H9 (cell line): ENCODE measurements at regions not wholly inside any gene's neighbourhood (a gene's known extent, or its start where the extent isn't known, plus 50 kb on each side); places are given as distances from the start of the nearest gene placed in this dataset.

Experiments
- DNase-seq: peaks from one replicate; pipeline ENCODE4 v3.0.0-alpha.2; 2017
- H2AFZ ChIP-seq: one replicate; pipeline ENCODE4 v1.6.1; 2013; ENCODE audit warnings: mild to moderate bottlenecking, low read length, control low read depth, moderate library complexity
- H2AK5ac ChIP-seq: 2 replicates; pipeline ENCODE4 v1.6.1; 2013; ENCODE audit warnings: low read length, control low read depth, mixed read lengths; ENCODE audit not compliant: insufficient read length
- H2BK120ac ChIP-seq: one replicate; pipeline ENCODE4 v1.6.1; 2013; ENCODE audit warnings: low read depth, mild to moderate bottlenecking, low read length, control low read depth, inconsistent platforms; ENCODE audit not compliant: poor library complexity, severe bottlenecking
- H2BK12ac ChIP-seq: 2 replicates; pipeline ENCODE4 v1.6.1; 2013; ENCODE audit warnings: low read length, control low read depth, mixed read lengths, low read depth; ENCODE audit not compliant: insufficient read length
- H2BK15ac ChIP-seq: 2 replicates; pipeline ENCODE4 v1.6.1; 2013; ENCODE audit warnings: low read depth, low read length, control low read depth
- H2BK20ac ChIP-seq: one replicate; pipeline ENCODE4 v1.6.1; 2013; ENCODE audit warnings: low read depth, mild to moderate bottlenecking, low read length, control low read depth, inconsistent platforms; ENCODE audit not compliant: poor library complexity, severe bottlenecking
- H2BK5ac ChIP-seq: 2 replicates; pipeline ENCODE4 v1.6.1; 2013; ENCODE audit warnings: low read length, control low read depth, mixed read lengths; ENCODE audit not compliant: insufficient read length
- H3K14ac ChIP-seq: 2 replicates; pipeline ENCODE4 v1.6.1; 2013; ENCODE audit warnings: low read length, control low read depth; ENCODE audit not compliant: insufficient read depth
- H3K18ac ChIP-seq: 2 replicates; pipeline ENCODE4 v1.6.1; 2013; ENCODE audit warnings: low read depth, mild to moderate bottlenecking, mixed read lengths, low read length, control low read depth; ENCODE audit not compliant: insufficient read length
- H3K23ac ChIP-seq: 2 replicates; pipeline ENCODE4 v1.6.1; 2013; ENCODE audit warnings: low read length, control low read depth, mixed read lengths, low read depth; ENCODE audit not compliant: insufficient read length
- H3K23me2 ChIP-seq: 2 replicates; pipeline ENCODE4 v1.6.1; 2013; ENCODE audit warnings: low read depth, mild to moderate bottlenecking, mixed read lengths, low read length, control low read depth; ENCODE audit not compliant: insufficient read length, poor library complexity, severe bottlenecking
- H3K27ac ChIP-seq: 2 replicates; pipeline ENCODE4 v1.5.1; 2013; ENCODE audit warnings: low read length, control low read depth, mixed read lengths, low read depth; ENCODE audit not compliant: insufficient read length
- H3K27me3 ChIP-seq: 2 replicates; pipeline ENCODE4 v1.6.1; 2013; ENCODE audit warnings: low read length, control low read depth, inconsistent platforms; ENCODE audit not compliant: insufficient read depth
- H3K4ac ChIP-seq: 2 replicates; pipeline ENCODE4 v1.6.1; 2013; ENCODE audit warnings: low read depth, mild to moderate bottlenecking, control low read depth, inconsistent platforms, low read length, moderate library complexity
- H3K4me1 ChIP-seq: 2 replicates; pipeline ENCODE4 v1.6.1; 2013; ENCODE audit warnings: low read length, control low read depth, inconsistent platforms; ENCODE audit not compliant: insufficient read depth
- H3K4me2 ChIP-seq: 2 replicates; pipeline ENCODE4 v1.6.1; 2013; ENCODE audit warnings: low read length, control low read depth, mixed read lengths; ENCODE audit not compliant: insufficient read length, insufficient read depth
- H3K56ac ChIP-seq: 2 replicates; pipeline ENCODE4 v1.6.1; 2013; ENCODE audit warnings: low read depth, mild to moderate bottlenecking, mixed read lengths, low read length, control low read depth; ENCODE audit not compliant: insufficient read length
- H3K79me1 ChIP-seq: 2 replicates; pipeline ENCODE4 v1.6.1; 2013; ENCODE audit warnings: low read depth, mild to moderate bottlenecking, moderate library complexity, low read length, control low read depth, inconsistent platforms; ENCODE audit not compliant: insufficient read depth, poor library complexity, severe bottlenecking
- H3K79me2 ChIP-seq: 2 replicates; pipeline ENCODE4 v1.6.1; 2013; ENCODE audit warnings: low read length, control low read depth, inconsistent platforms; ENCODE audit not compliant: insufficient read depth
- H3K9ac ChIP-seq: 2 replicates; pipeline ENCODE4 v1.6.1; 2013; ENCODE audit warnings: low read length, control low read depth, mixed read lengths; ENCODE audit not compliant: insufficient read length; ENCODE audit errors: extremely low read depth
- H3K9me3 ChIP-seq: one replicate; pipeline ENCODE4 v1.6.1; 2013; ENCODE audit warnings: low read depth, low read length, inconsistent platforms; ENCODE audit not compliant: control insufficient read depth
- H3T11ph ChIP-seq: one replicate; pipeline ENCODE4 v1.6.1; 2013; ENCODE audit warnings: mild to moderate bottlenecking, low read length, control low read depth, inconsistent platforms
- H4K20me1 ChIP-seq: one replicate; pipeline ENCODE4 v1.6.1; 2013; ENCODE audit not compliant: control insufficient read depth, insufficient read length, insufficient read depth
- H4K5ac ChIP-seq: 2 replicates; pipeline ENCODE4 v1.6.1; 2013; ENCODE audit warnings: low read depth, mild to moderate bottlenecking, mixed read lengths, low read length, control low read depth; ENCODE audit not compliant: insufficient read length
- H4K8ac ChIP-seq: replicated peaks from 2 replicates; pipeline ENCODE4 v1.6.1; 2013; ENCODE audit warnings: low read length, control low read depth, mixed read lengths, low read depth; ENCODE audit not compliant: insufficient read length
- H4K91ac ChIP-seq: 2 replicates; pipeline ENCODE4 v1.6.1; 2013; ENCODE audit warnings: low read depth, mild to moderate bottlenecking, moderate library complexity, mixed read lengths, low read length, control low read depth; ENCODE audit not compliant: insufficient read length
- H3K27ac Mint-ChIP-seq, 3 experiments: 2 replicates in 2 of 3; 3 replicates in 1 of 3; pipeline ENCODE4 v1.8.0; 2020 to 2021; ENCODE audit warnings: mixed read lengths in 3 of 3, mild to moderate bottlenecking in 1 of 3, moderate library complexity in 1 of 3
- H3K27me3 Mint-ChIP-seq: 2 replicates; pipeline ENCODE4 v1.8.0; 2021; ENCODE audit warnings: low read depth, mild to moderate bottlenecking, moderate library complexity, mixed read lengths
- H3K36me3 Mint-ChIP-seq, 3 experiments: 2 replicates in 2 of 3; 3 replicates in 1 of 3; pipeline ENCODE4 v1.8.0; 2020 to 2021; ENCODE audit warnings: low read depth in 3 of 3, mixed read lengths in 3 of 3; ENCODE audit not compliant: insufficient read depth in 1 of 3
- H3K4me1 Mint-ChIP-seq, 2 experiments: 2 replicates each; pipeline ENCODE4 v1.8.0; 2020; ENCODE audit warnings: mixed read lengths in 2 of 2
- H3K4me3 Mint-ChIP-seq, 2 experiments: 2 replicates in 1 of 2; 3 replicates in 1 of 2; pipeline ENCODE4 v1.8.0; 2020 to 2021; ENCODE audit warnings: mild to moderate bottlenecking in 2 of 2, mixed read lengths in 2 of 2, moderate library complexity in 1 of 2
- H3K9me3 Mint-ChIP-seq, 2 experiments: 2 replicates in 1 of 2; 3 replicates in 1 of 2; pipeline ENCODE4 v1.8.0; 2020; ENCODE audit warnings: mild to moderate bottlenecking in 2 of 2, mixed read lengths in 2 of 2, moderate library complexity in 1 of 2
- WGBS: extraction: QIAGEN DNeasy Blood & Tissue Kit; methylation state at CpG from one replicate; pipeline ENCODE4 v1.1.7; 2013; ENCODE audit warnings: missing lambda C conversion rate, low lambda C conversion rate, mixed read lengths; ENCODE audit not compliant: insufficient read length; ENCODE audit errors: extremely low coverage; 5-methylcytosine and 5-hydroxymethylcytosine counted together
- TF ChIP-seq, protein P1 (sequence below): fragments of 200-600 bp; sonication (generic); conservative IDR thresholded peaks from 3 replicates; pipeline ENCODE4 v1.8.0; 2021; ENCODE audit warnings: antibody characterized with exemption, mild to moderate bottlenecking

DNA sequence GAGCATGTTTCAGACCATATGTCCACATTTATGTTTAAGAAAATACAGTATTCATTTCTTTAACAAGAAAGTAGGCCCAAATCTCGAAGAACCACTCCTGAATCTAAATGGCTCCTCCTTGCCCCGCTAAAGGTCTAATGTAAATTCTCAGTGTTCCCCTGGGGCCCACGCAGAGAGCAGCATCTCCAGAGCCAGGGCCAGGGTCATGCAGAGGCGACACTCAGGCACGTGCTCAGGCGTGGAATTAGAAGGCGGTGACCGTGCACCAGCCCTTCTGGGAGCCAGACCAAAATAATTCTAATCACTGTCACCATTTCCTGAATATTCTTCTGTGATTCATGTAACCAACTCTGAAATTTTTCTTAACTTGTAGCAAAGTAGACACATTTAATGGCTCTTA is 68.3 kb upstream of the MYT1L start:
- Histone ChIP-seq H4K91ac (no peak overlapping the region), H3K79me1 (no peaks in the 10 kb centered on the region), H3K23ac (no peak overlapping the region), H3K4me2 (no peak overlapping the region), H2AFZ (no peak overlapping the region), H3T11ph (no peak overlapping the region), H3K9me3 (no peaks in the 10 kb centered on the region), H2BK20ac (no peak overlapping the region), H4K8ac (no peak overlapping the region), H4K5ac (no peak overlapping the region), H3K9ac (no peak overlapping the region), H4K20me1 (no peaks in the 10 kb centered on the region), H3K18ac (no peak overlapping the region), H2BK120ac (no peak overlapping the region), H2BK12ac (no peak overlapping the region), H3K56ac (no peak overlapping the region), H2BK5ac (no peak overlapping the region), H2BK15ac (no peak overlapping the region), H3K14ac (no peak overlapping the region), H3K79me2 (no peaks in the 10 kb centered on the region), H3K23me2 (no peaks in the 10 kb centered on the region), H3K4me1 (no peaks in the 10 kb centered on the region), H3K27ac (no peak overlapping the region), H3K4ac (no peak overlapping the region), H2AK5ac (no peak overlapping the region), H3K27me3 (no peaks in the 10 kb centered on the region)
- Mint-ChIP-seq H3K27me3 (peaks cover 4% of the 10 kb centered on the region), H3K4me3 (no peak overlapping the region), H3K9me3 (peaks cover 4 to 5% of the 10 kb centered on the region in 2 experiments; a peak in 3 of 5 replicates), H3K4me1 (peaks cover 6 to 8% of the 10 kb centered on the region in 2 experiments), H3K36me3 (peaks cover 0 to 2% (median 0%) of the 10 kb centered on the region in 3 experiments; a peak in 1 of 7 replicates), H3K27ac (no peak overlapping the region)
- no peak for DNase-seq
- no CpG with 5 or more reads among the region's 8 CpGs for WGBS
- TF ChIP-seq, protein P1, sequence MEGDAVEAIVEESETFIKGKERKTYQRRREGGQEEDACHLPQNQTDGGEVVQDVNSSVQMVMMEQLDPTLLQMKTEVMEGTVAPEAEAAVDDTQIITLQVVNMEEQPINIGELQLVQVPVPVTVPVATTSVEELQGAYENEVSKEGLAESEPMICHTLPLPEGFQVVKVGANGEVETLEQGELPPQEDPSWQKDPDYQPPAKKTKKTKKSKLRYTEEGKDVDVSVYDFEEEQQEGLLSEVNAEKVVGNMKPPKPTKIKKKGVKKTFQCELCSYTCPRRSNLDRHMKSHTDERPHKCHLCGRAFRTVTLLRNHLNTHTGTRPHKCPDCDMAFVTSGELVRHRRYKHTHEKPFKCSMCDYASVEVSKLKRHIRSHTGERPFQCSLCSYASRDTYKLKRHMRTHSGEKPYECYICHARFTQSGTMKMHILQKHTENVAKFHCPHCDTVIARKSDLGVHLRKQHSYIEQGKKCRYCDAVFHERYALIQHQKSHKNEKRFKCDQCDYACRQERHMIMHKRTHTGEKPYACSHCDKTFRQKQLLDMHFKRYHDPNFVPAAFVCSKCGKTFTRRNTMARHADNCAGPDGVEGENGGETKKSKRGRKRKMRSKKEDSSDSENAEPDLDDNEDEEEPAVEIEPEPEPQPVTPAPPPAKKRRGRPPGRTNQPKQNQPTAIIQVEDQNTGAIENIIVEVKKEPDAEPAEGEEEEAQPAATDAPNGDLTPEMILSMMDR: no peak
